ENCODE measurements at regions not wholly inside any gene's neighbourhood (a gene's known extent, or its start where the extent isn't known, plus 50 kb on each side); places are given as distances from the start of the nearest gene placed in this dataset.

DNA sequence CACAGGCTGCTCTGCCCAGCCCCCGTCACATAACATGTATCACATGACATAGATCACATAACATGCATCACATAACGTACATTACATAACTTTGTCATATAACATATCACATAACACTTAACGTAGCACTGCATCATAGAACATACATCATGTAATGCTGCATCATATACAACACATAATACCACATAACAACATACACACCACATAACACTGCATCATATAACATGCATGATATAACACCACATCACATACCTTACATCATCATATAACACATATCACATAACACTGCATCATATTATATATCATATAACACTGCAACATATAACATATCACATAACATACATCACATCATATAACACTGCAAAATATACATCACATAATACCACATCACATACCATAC lies 83.8 kb downstream of the AXIN2 start:
- CTCF ChIA-PET = no interaction called here
- POLR2A ChIA-PET = no interaction called here

GRCh38 chr17:65474660-65475059 lies 86.8 kb downstream of the AXIN2 start:
- CTCF ChIA-PET = interaction anchor here (1.1 kb wide), 1 partner anchor 66 kb away, joined by 5 read pairs; no protein-coding TSS in a partner anchor
- H3K9me3 Mint-ChIP-seq = no peaks in the 10 kb centered on the region
- no peak for DNase-seq

More for the DNA sequence above, 83.8 kb downstream of the AXIN2 start:
- ATAC-seq (no peak), DNase-seq (no peak)
- no peaks in the 10 kb centered on the region for H3K36me3 Mint-ChIP-seq (ENCODE audit: low read depth)
- TF ChIP-seq, protein P1, sequence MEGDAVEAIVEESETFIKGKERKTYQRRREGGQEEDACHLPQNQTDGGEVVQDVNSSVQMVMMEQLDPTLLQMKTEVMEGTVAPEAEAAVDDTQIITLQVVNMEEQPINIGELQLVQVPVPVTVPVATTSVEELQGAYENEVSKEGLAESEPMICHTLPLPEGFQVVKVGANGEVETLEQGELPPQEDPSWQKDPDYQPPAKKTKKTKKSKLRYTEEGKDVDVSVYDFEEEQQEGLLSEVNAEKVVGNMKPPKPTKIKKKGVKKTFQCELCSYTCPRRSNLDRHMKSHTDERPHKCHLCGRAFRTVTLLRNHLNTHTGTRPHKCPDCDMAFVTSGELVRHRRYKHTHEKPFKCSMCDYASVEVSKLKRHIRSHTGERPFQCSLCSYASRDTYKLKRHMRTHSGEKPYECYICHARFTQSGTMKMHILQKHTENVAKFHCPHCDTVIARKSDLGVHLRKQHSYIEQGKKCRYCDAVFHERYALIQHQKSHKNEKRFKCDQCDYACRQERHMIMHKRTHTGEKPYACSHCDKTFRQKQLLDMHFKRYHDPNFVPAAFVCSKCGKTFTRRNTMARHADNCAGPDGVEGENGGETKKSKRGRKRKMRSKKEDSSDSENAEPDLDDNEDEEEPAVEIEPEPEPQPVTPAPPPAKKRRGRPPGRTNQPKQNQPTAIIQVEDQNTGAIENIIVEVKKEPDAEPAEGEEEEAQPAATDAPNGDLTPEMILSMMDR (IDR thresholded peaks at IDR 0.05) = no peak
- no peak overlapping the region for H3K4me3 Mint-ChIP-seq
- intact Hi-C loops (cut with micrococcal nuclease) = no loop called here
- no peaks in the 10 kb centered on the region for H3K4me1 Mint-ChIP-seq (ENCODE audit: low read depth)
- no peaks in the 10 kb centered on the region for H3K9me3 Mint-ChIP-seq
- H3K27ac Mint-ChIP-seq = no peak overlapping the region
- H3K27me3 Mint-ChIP-seq = peaks cover 4% of the 10 kb centered on the region

DNA sequence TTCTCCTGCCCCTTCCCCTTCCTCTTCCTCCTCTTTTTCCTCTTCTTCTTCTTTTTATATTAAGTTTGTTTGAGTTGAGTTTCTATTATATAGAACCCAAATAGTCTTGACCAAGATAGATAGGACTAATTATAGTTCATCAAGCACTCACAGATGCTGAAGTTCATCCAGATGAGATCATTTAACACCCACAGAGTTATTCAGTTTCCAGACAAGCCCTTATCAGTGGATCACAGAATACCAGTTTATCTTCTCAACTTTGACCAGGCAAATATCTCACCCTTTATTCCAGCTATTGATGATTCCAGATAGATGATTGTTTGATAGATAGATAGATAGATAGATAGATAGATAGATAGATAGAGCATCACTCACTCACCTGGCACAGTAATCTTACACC lies 87.5 kb downstream of the AXIN2 start:
- peaks cover 5% of the 10 kb centered on the region for H3K27me3 Mint-ChIP-seq

More at GRCh38 chr17:65474660-65475059, 86.8 kb downstream of the AXIN2 start:
- POLR2A ChIA-PET = no interaction called here
- Mint-ChIP-seq H3K36me3 (ENCODE audit: low read depth) (no peaks in the 10 kb centered on the region), H3K4me1 (ENCODE audit: low read depth) (no peaks in the 10 kb centered on the region), H3K27ac (no peak overlapping the region), H3K4me3 (no peak overlapping the region), H3K27me3 (peaks cover 5% of the 10 kb centered on the region)
- intact Hi-C loops (cut with micrococcal nuclease) = no loop called here
- TF ChIP-seq, protein P1 (IDR thresholded peaks at IDR 0.05) = no peak
- no peak for ATAC-seq

DNA sequence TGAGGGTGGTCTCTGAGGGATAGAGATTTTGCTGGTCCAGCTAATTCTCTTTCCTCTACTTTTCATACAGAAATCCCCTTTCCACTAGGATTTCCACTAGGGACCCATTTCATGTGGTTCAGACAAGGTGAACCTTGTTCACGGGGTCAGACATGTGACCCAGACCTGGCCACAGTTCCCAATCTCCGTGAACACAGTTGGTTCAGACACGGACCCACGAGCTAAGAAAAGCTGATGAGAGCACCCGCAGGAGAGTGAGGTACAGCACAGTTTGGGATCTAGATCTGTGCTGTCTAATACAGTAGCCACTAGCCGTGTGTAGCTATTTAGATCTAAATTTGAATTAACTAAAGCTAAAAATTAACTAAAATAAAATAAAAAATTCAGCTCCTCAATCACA lies 88.1 kb downstream of the AXIN2 start:
- peaks cover 5% of the 10 kb centered on the region for H3K27me3 Mint-ChIP-seq
- no peak for ATAC-seq
- intact Hi-C loops (cut with micrococcal nuclease) = no loop called here
- H3K27ac Mint-ChIP-seq = no peak overlapping the region
- no peak for DNase-seq
- no peak overlapping the region for H3K4me3 Mint-ChIP-seq
- ChIA-PET CTCF (interaction anchor here (0.6 to 1.5 kb wide), 3 partner anchors 16 to 1567 kb away, joined by 3 to 4 read pairs (median 4); no protein-coding TSS in a partner anchor), POLR2A (no interaction called here)
- no peaks in the 10 kb centered on the region for H3K9me3 Mint-ChIP-seq
- TF ChIP-seq, protein P1 (IDR thresholded peaks at IDR 0.05) = no peak
- H3K36me3 Mint-ChIP-seq (ENCODE audit: low read depth) = no peaks in the 10 kb centered on the region
- no peaks in the 10 kb centered on the region for H3K4me1 Mint-ChIP-seq (ENCODE audit: low read depth)

More for the DNA sequence above, 87.5 kb downstream of the AXIN2 start:
- no peak overlapping the region for H3K4me3 Mint-ChIP-seq
- intact Hi-C loops (cut with micrococcal nuclease) = no loop called here
- DNase-seq (no peak), ATAC-seq (no peak)
- H3K9me3 Mint-ChIP-seq = no peaks in the 10 kb centered on the region
- no peaks in the 10 kb centered on the region for H3K36me3 Mint-ChIP-seq (ENCODE audit: low read depth)
- no peak overlapping the region for H3K27ac Mint-ChIP-seq
- POLR2A ChIA-PET = no interaction called here
- TF ChIP-seq, protein P1 (IDR thresholded peaks at IDR 0.05) = no peak
- CTCF ChIA-PET = interaction anchor here (0.9 to 1.1 kb wide), 2 partner anchors 66 to 352 kb away, joined by 3 to 5 read pairs; no protein-coding TSS in a partner anchor
- no peaks in the 10 kb centered on the region for H3K4me1 Mint-ChIP-seq (ENCODE audit: low read depth)

DNA sequence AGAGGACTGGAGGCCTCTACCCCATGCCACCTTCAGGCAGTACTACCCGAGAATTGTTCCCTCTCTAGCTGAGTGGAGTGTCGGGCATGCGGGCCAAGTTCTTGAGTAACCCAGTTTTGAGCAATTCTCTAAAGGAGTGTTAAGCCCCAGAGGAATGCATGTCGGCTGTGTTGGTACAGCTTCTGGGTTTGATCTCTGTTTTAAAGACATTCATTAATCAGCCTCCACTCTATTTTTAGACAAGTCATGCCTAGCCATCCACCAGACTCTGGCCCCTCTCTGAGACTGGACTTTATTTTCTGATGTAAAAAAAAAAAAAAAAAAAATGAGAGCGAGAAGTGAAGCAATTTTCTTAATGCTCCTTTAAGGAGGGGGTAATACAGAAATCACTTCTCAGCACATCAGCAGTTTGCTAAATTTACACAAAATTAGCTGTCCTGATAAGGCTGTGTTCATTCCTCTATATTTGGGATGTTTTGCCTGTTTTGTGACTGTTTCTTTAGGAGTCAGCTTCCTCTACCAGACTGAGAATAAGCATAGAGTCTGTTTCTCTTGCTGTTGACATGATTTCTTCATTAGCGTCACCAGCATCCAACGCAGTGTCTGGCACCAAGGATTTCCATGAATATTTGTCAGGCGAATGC lies 88.7 kb downstream of the AXIN2 start:
- no peaks in the 10 kb centered on the region for H3K4me1 Mint-ChIP-seq (ENCODE audit: low read depth)
- TF ChIP-seq, protein P1 (IDR thresholded peaks at IDR 0.05) = no peak

More for the DNA sequence above, 88.7 kb downstream of the AXIN2 start:
- ChIA-PET CTCF (interaction anchor here (0.6 to 1.5 kb wide), 3 partner anchors 15 to 1568 kb away, joined by 3 to 4 read pairs (median 4); no protein-coding TSS in a partner anchor), POLR2A (no interaction called here)
- no peak overlapping the region for H3K27ac Mint-ChIP-seq
- DNase-seq = no peak
- peaks cover 5% of the 10 kb centered on the region for H3K27me3 Mint-ChIP-seq
- H3K9me3 Mint-ChIP-seq = no peaks in the 10 kb centered on the region
- H3K4me3 Mint-ChIP-seq = no peak overlapping the region
- ATAC-seq = no peak
- intact Hi-C loops (cut with micrococcal nuclease) = no loop called here
- no peaks in the 10 kb centered on the region for H3K36me3 Mint-ChIP-seq (ENCODE audit: low read depth)

Measured in activated CD8-positive, alpha-beta T cell treated with anti-CD3 and anti-CD28 coated beads for 36 hours (primary cell).